Thymus (tissue), 11 donors: ENCODE measurements at regions not wholly inside any gene's neighbourhood (a gene's known extent, or its start where the extent isn't known, plus 50 kb on each side); places are given as distances from the start of the nearest gene placed in this dataset.
A peak's percentile ranks its signal among the peaks of the same experiment; 100 is the strongest.

Source experiments
- DNase-seq, 9 donors: peaks; one replicate each; pipeline ENCODE4 v3.0.0-alpha.2; 2013; ENCODE audit warnings: low spot score in 9 of 9, low read depth in 6 of 9, missing footprints in 1 of 9
- H3K27ac ChIP-seq, 2 donors: one replicate each; pipeline ENCODE4 v1.5.1; 2013; ENCODE audit warnings: control low read depth in 1 of 2, low read depth in 1 of 2, low read length in 1 of 2, mild to moderate bottlenecking in 1 of 2, moderate library complexity in 1 of 2
- H3K27me3 ChIP-seq, 2 donors: one replicate each; pipeline ENCODE4 v1.5.1; 2013; ENCODE audit warnings: low read length in 1 of 2; ENCODE audit not compliant: control insufficient read depth in 2 of 2, insufficient read depth in 1 of 2
- H3K36me3 ChIP-seq, 2 donors: one replicate each; pipeline ENCODE4 v1.5.1; 2013; ENCODE audit warnings: low read length in 1 of 2, mild to moderate bottlenecking in 1 of 2, moderate library complexity in 1 of 2; ENCODE audit not compliant: control insufficient read depth in 2 of 2, insufficient read depth in 2 of 2
- H3K4me1 ChIP-seq, 2 donors: one replicate each; pipeline ENCODE4 v1.5.1; 2013; ENCODE audit warnings: low read length in 2 of 2; ENCODE audit not compliant: control insufficient read depth in 2 of 2, insufficient read depth in 2 of 2
- H3K4me3 ChIP-seq, 2 donors: one replicate each; pipeline ENCODE4 v1.5.1; 2013; ENCODE audit warnings: low read length in 2 of 2, control low read depth in 1 of 2, mild to moderate bottlenecking in 1 of 2
- H3K9me3 ChIP-seq, 2 donors: one replicate each; pipeline ENCODE4 v1.5.1; 2013; ENCODE audit warnings: low read length in 1 of 2, mild to moderate bottlenecking in 1 of 2; ENCODE audit not compliant: control insufficient read depth in 2 of 2, insufficient read depth in 1 of 2
- WGBS: extraction: QIAGEN DNeasy Blood & Tissue Kit; methylation state at CpG from one replicate; pipeline ENCODE4 v1.1.7; 2013; 5-methylcytosine and 5-hydroxymethylcytosine counted together
- donor health status: healthy.

DNA sequence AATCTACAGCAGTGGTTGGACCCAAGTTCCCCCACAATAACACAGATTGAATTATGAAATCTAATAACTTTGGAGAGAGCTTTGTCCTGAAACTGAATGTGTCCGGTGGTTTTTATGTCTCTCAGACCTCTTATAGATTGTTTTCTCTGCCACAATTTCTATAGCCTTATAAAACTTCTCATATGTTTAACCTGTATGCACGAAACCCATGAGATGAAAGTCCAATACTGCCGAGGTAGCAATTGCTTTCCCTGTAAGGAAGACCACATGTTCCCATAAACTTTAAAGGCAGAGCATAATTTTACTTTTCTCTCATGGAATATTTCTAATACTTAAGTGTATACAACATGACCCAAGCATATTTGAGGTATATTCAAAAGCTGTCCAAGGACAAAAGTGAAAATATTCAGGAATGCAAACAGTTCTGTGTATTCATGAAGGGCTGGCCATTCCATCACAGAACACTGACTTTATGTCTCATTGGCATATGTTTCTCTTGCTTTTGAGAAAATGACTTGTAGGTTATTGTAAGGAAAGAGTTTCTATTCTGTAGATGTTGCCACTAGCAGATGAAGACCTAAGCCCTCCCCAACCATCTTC is 94.4 kb upstream of the TLE4 start:
- no peak for DNase-seq
- Histone ChIP-seq H3K27ac (no peak overlapping the region), H3K4me1 (peaks cover 0 to 9% of the 10 kb centered on the region in 2 donors), H3K36me3 (no peaks in the 10 kb centered on the region), H3K4me3 (no peak overlapping the region), H3K27me3 (no peaks in the 10 kb centered on the region), H3K9me3 (no peaks in the 10 kb centered on the region)
- WGBS, result 97% methylated on average over 3 of the region's 3 CpGs

- Histone ChIP-seq H3K36me3 (no peaks in the 10 kb centered on the region), H3K27ac (no peak overlapping the region), H3K4me1 (peaks cover 0 to 9% of the 10 kb centered on the region in 2 donors), H3K4me3 (no peak overlapping the region), H3K9me3 (no peaks in the 10 kb centered on the region), H3K27me3 (no peaks in the 10 kb centered on the region)
- DNase-seq, result peak in 8 of 9 donors; percentile 27 to 73 (median 48)
- 68% methylated on average over 5 of the region's 5 CpGs for WGBS
These were observed 93.6 kb upstream of the TLE4 start for GRCh38 chr9:79477955-79478771.

DNA sequence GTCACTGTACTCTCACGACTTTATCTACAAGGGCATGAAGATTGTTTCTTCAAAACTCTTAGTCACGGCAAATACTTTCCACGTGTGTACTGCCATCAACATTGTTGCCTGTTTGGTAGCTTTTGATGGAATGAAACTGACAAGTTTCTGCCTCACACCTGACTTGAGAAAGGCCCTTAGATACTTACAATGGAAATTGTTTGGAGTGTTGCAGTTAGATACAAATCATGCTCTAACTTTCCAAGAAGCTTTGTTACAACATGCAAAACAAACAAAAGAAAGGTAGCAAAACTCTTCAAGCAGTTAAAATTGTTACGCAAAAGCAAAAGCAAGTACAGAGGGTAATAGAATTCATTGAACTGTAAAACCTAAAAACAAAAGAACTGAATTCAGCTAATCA is 91.1 kb upstream of the TLE4 start:
- 90% methylated on average over 4 of the region's 4 CpGs for WGBS
- H3K27me3 ChIP-seq, result no peaks in the 10 kb centered on the region
- no peak overlapping the region for H3K27ac ChIP-seq
- peaks cover 0 to 9% of the 10 kb centered on the region in 2 donors for H3K4me1 ChIP-seq
- H3K4me3 ChIP-seq, result no peak overlapping the region
- no peak for DNase-seq
- no peaks in the 10 kb centered on the region for H3K9me3 ChIP-seq
- H3K36me3 ChIP-seq, result no peaks in the 10 kb centered on the region

- no peak for DNase-seq
- Histone ChIP-seq H3K9me3 (no peaks in the 10 kb centered on the region), H3K27ac (peak overlapping the region in 1 of 2 donors; percentile 21), H3K4me1 (peaks cover 0 to 9% of the 10 kb centered on the region in 2 donors), H3K36me3 (no peaks in the 10 kb centered on the region), H3K4me3 (no peak overlapping the region), H3K27me3 (no peaks in the 10 kb centered on the region)
- 95% methylated on average over 5 of the region's 5 CpGs for WGBS
These were observed 89.8 kb upstream of the TLE4 start for GRCh38 chr9:79481846-79482477.

- 94% methylated on average over 3 of the region's 3 CpGs for WGBS
- Histone ChIP-seq H3K27me3 (no peaks in the 10 kb centered on the region), H3K4me1 (peaks cover 0 to 2% of the 10 kb centered on the region in 2 donors), H3K36me3 (no peaks in the 10 kb centered on the region), H3K27ac (no peak overlapping the region), H3K4me3 (no peak overlapping the region), H3K9me3 (no peaks in the 10 kb centered on the region)
- DNase-seq, result no peak
These were observed 86.5 kb upstream of the TLE4 start for GRCh38 chr9:79485258-79485657.

- Histone ChIP-seq H3K4me1 (no peaks in the 10 kb centered on the region), H3K27ac (no peak overlapping the region), H3K27me3 (no peaks in the 10 kb centered on the region), H3K4me3 (no peak overlapping the region), H3K36me3 (no peaks in the 10 kb centered on the region), H3K9me3 (peaks cover 0 to 3% of the 10 kb centered on the region in 2 donors)
- WGBS, result 87% methylated on average over 6 of the region's 6 CpGs
- DNase-seq, result no peak
These were observed 82.3 kb upstream of the TLE4 start for GRCh38 chr9:79489261-79490000.

DNA sequence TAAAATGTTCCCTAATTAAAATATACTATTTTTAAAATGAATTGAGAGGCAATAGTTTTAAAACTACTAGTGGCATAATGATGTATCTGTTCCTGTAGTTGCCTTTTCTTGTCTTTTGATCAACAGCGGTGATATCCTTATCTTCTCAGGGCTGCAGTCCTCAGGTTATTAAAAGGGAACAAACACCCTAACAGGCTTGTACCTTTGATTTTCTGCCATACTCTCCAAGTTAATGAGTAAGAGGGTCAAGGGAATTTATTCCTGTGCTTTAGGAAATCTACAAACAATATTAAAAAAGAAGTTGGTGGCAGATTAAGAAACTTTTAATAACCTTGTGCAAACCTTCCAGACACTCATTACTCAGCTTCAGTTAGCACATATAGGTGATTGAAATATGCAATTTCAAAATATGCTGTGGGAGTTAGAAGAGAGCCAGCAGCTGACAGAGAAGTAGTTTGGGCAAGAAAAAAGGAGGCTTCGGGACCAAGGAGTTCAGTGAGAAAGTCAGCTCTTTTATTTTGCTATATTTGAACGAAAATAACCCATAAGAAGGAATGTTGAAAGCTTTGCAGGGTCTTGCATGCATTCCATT is 81.0 kb upstream of the TLE4 start:
- no peaks in the 10 kb centered on the region for H3K27me3 ChIP-seq
- H3K36me3 ChIP-seq, result no peaks in the 10 kb centered on the region
- WGBS, result 93% methylated on average over 3 of the region's 3 CpGs
- H3K4me3 ChIP-seq, result no peak overlapping the region
- H3K9me3 ChIP-seq, result peaks cover 0 to 3% of the 10 kb centered on the region in 2 donors
- no peak for DNase-seq
- no peaks in the 10 kb centered on the region for H3K4me1 ChIP-seq
- H3K27ac ChIP-seq, result no peak overlapping the region

- WGBS, result 97% methylated on average over 3 of the region's 3 CpGs
- no peak overlapping the region for H3K4me3 ChIP-seq
- no peak overlapping the region for H3K27ac ChIP-seq
- no peaks in the 10 kb centered on the region for H3K36me3 ChIP-seq
- H3K27me3 ChIP-seq, result no peaks in the 10 kb centered on the region
- DNase-seq, result no peak
- no peaks in the 10 kb centered on the region for H3K4me1 ChIP-seq
- peaks cover 0 to 3% of the 10 kb centered on the region in 2 donors for H3K9me3 ChIP-seq
These were observed 79.4 kb upstream of the TLE4 start for GRCh38 chr9:79492092-79493009.
